K562 (cell line): ENCODE measurements at regions not wholly inside any gene's neighbourhood (a gene's known extent, or its start where the extent isn't known, plus 50 kb on each side); places are given as distances from the start of the nearest gene placed in this dataset.

Experiments
- ATAC-seq: fragments of 200-7000 bp; cut with Tn5 transposase; 3 replicates; pipeline ENCODE4 v1.9.1; 2020; ENCODE audit warnings: moderate library complexity
- BruUV-seq: library from RNA; stranded (reverse); fragments of 400-500 nt; replicated peaks from 2 replicates; lab custom pipeline; 2021; lab: Mats Ljungman, UMichigan
- CTCF ChIA-PET: fragments of 300-600 bp; formaldehyde crosslinking; extraction: SDS; loops from one replicate; lab custom pipeline; 2021; ENCODE audit warnings: low intra/inter-chr PET ratio; lab: Yijun Ruan, JAX
- POLR2A ChIA-PET: fragments of 300-600, 350-650 bp; sonication (Branson Sonifier 250); formaldehyde crosslinking; extraction: SDS; loops from one replicate; lab custom pipeline; 2021; ENCODE audit warnings: antibody characterized with exemption, inconsistent platforms; lab: Yijun Ruan, JAX
- DNase-seq, 4 experiments: peaks; one replicate each; pipeline versions ENCODE4 v3.0.0 to v3.0.0-alpha.2; 2011 to 2018; ENCODE audit warnings: low spot score in 3 of 4, mixed read lengths in 3 of 4; ENCODE audit errors: extremely low read depth in 1 of 4
- FAIRE-seq: peaks from 2 replicates; lab custom pipeline; 2011; peaks lifted over from hg19 to GRCh38; lab: Jason Lieb, UNC
- H2AFZ ChIP-seq: 2 replicates; pipeline ENCODE4 v1.6.0; 2011; ENCODE audit warnings: low read depth, low read length, control low read depth, inconsistent platforms
- H3K27ac ChIP-seq: fragments of 200-600 bp; 3 replicates; pipeline ENCODE4 v1.8.0; 2011; ENCODE audit warnings: low read depth, mild to moderate bottlenecking, control low read depth, inconsistent platforms, low read length, moderate library complexity, mixed read lengths; ENCODE audit errors: extremely low read depth
- H3K27me3 ChIP-seq, 2 experiments: fragments of 300-600 bp in 1 of 2; 2 replicates in 1 of 2; 3 replicates in 1 of 2; pipeline versions ENCODE4 v1.6.0 to v1.8.0; 2011; ENCODE audit warnings: inconsistent platforms in 2 of 2, low read length in 2 of 2, mild to moderate bottlenecking in 1 of 2, mixed read lengths in 1 of 2, moderate library complexity in 1 of 2; ENCODE audit not compliant: control insufficient read depth in 2 of 2, insufficient read depth in 2 of 2
- H3K36me3 ChIP-seq: fragments of 300-600 bp; 3 replicates; pipeline ENCODE4 v1.8.0; 2011; ENCODE audit warnings: mild to moderate bottlenecking, low read length, inconsistent platforms; ENCODE audit not compliant: control insufficient read depth, insufficient read depth
- H3K4me1 ChIP-seq, 2 experiments: fragments of 200-600 bp in 1 of 2; replicated peaks in 1 of 2; 2 replicates in 1 of 2; 3 replicates in 1 of 2; pipeline versions ENCODE4 v1.5.1 to v1.8.0; 2011; ENCODE audit warnings: inconsistent platforms in 2 of 2, low read length in 2 of 2, mild to moderate bottlenecking in 1 of 2, mixed read lengths in 1 of 2, moderate library complexity in 1 of 2; ENCODE audit not compliant: control insufficient read depth in 2 of 2, insufficient read depth in 2 of 2
- H3K4me2 ChIP-seq: 2 replicates; pipeline ENCODE4 v1.6.1; 2011; ENCODE audit warnings: low read length, control low read depth, inconsistent platforms, mixed read lengths; ENCODE audit not compliant: insufficient read depth
- H3K4me3 ChIP-seq: fragments of 200-600 bp; sonication (generic), shearing (Covaris generic); 2 replicates; pipeline ENCODE4 v1.5.1; 2016; ENCODE audit warnings: control low read depth, inconsistent platforms
- H3K79me2 ChIP-seq: fragments of 200-600 bp; 3 replicates; pipeline ENCODE4 v1.8.0; 2011; ENCODE audit warnings: low read length, inconsistent platforms; ENCODE audit not compliant: control insufficient read depth, insufficient read depth
- H3K9ac ChIP-seq, 2 experiments: 2 replicates each; pipeline versions ENCODE4 v1.6.0 to v1.6.1; 2011; ENCODE audit warnings: low read depth in 2 of 2, low read length in 2 of 2, control low read depth in 1 of 2, inconsistent platforms in 1 of 2, mild to moderate bottlenecking in 1 of 2, mixed read lengths in 1 of 2; ENCODE audit not compliant: insufficient read depth in 1 of 2
- H3K9me1 ChIP-seq: one replicate; pipeline ENCODE4 v1.6.0; 2011; ENCODE audit warnings: inconsistent platforms, mild to moderate bottlenecking, low read length, moderate library complexity; ENCODE audit not compliant: control insufficient read depth, insufficient read depth
- H3K9me3 ChIP-seq: replicated peaks from 2 replicates; pipeline ENCODE4 v1.5.1; 2011; ENCODE audit warnings: low read depth, low read length, inconsistent platforms; ENCODE audit not compliant: control insufficient read depth, insufficient read depth
- H4K20me1 ChIP-seq: replicated peaks from 2 replicates; pipeline ENCODE4 v1.6.1; 2011; ENCODE audit warnings: low read length, inconsistent platforms, mixed read lengths; ENCODE audit not compliant: control insufficient read depth, insufficient read depth
- BCOR ChIP-seq: fragments of 450-650 bp; IDR thresholded peaks from 2 replicates; pipeline ENCODE4 v1.6.1; 2016
- FIP1L1 ChIP-seq: fragments of 200-400 bp; formaldehyde crosslinking; IDR thresholded peaks from 2 replicates; pipeline ENCODE4 v1.6.1; 2018; ENCODE audit warnings: mild to moderate bottlenecking, low read depth, low read length; ENCODE audit not compliant: poor library complexity, severe bottlenecking
- FOXJ2 ChIP-seq: fragments of 200-800 bp; sonication (Bioruptor generic); IDR thresholded peaks from 2 replicates; pipeline ENCODE4 v1.6.1; 2016; ENCODE audit warnings: missing genetic modification characterization, missing compliant biosample characterization
- IRF2 ChIP-seq: sonication (generic); formaldehyde crosslinking; IDR thresholded peaks from 2 replicates; pipeline ENCODE4 v1.8.1; 2022; ENCODE audit warnings: mild to moderate bottlenecking, missing genetic modification reagents
- MED1 ChIP-seq: sonication (generic); formaldehyde crosslinking; IDR thresholded peaks from 2 replicates; pipeline ENCODE4 v1.8.1; 2023; ENCODE audit warnings: missing genetic modification reagents, borderline replicate concordance
- MEIS2 ChIP-seq: fragments of 450-650 bp; IDR thresholded peaks from 2 replicates; pipeline ENCODE4 v1.6.1; 2014; ENCODE audit warnings: mild to moderate bottlenecking; ENCODE audit not compliant: partially characterized antibody
- PBX2 ChIP-seq, 2 experiments: IDR thresholded peaks in 1 of 2; conservative IDR thresholded peaks in 1 of 2; 2 replicates each; pipeline ENCODE4 v1.6.1; 2016; ENCODE audit warnings: low read depth in 2 of 2, mild to moderate bottlenecking in 1 of 2, missing compliant biosample characterization in 1 of 2, missing genetic modification characterization in 1 of 2, moderate library complexity in 1 of 2
- RBM22 ChIP-seq: fragments of 200-400 bp; formaldehyde crosslinking; IDR thresholded peaks from 2 replicates; pipeline ENCODE4 v1.6.1; 2018; ENCODE audit warnings: low read length, low read depth; ENCODE audit not compliant: poor library complexity, severe bottlenecking
- SRSF3 ChIP-seq: fragments of 200-400 bp; formaldehyde crosslinking; IDR thresholded peaks from 2 replicates; pipeline ENCODE4 v1.6.1; 2016; ENCODE audit warnings: mild to moderate bottlenecking, low read length, moderate library complexity; ENCODE audit not compliant: insufficient read depth
- TARDBP ChIP-seq: fragments of 450-650 bp; IDR thresholded peaks from 2 replicates; pipeline ENCODE4 v1.6.1; 2016
- TRIM28 ChIP-seq: fragments of 450-650 bp; IDR thresholded peaks from 2 replicates; pipeline ENCODE4 v1.6.1; 2017
- ZC3H4 ChIP-seq: sonication (generic); formaldehyde crosslinking; IDR thresholded peaks from 2 replicates; pipeline ENCODE4 v1.9.0; 2021; ENCODE audit warnings: missing genetic modification reagents, borderline replicate concordance
- ZNF717 ChIP-seq: fragments of 250-450 bp; sonication (Bioruptor Pico); IDR thresholded peaks from 2 replicates; pipeline ENCODE4 v1.5.0; 2021
- WGBS: fragments of 100-300 bp; shearing (Covaris generic); methylation state at CpG from one replicate; pipeline ENCODE4 v1.1.6; 2016; ENCODE audit warnings: low coverage, mixed read lengths; ENCODE audit not compliant: insufficient coverage; ENCODE audit errors: missing lambda C conversion rate; 5-methylcytosine and 5-hydroxymethylcytosine counted together
- in situ Hi-C: fragments of 300-500 bp; cut with MboI; formaldehyde crosslinking; loops from 4 replicates; pipeline ENCODE4 v1.15.0; 2018; ENCODE audit warnings: inconsistent platforms, mixed read lengths
- intact Hi-C: fragments of 100-400 bp; cut with micrococcal nuclease; formaldehyde crosslinking; loops from 2 replicates; pipeline ENCODE4 v1.14.2; 2022

- TF ChIP-seq PBX2 (CRISPR knock-in tag; IDR thresholded peaks at IDR 0.05; ENCODE audit: low read depth) (no peak), PBX2 (tag; conservative IDR thresholded peaks at IDR 0.05; ENCODE audit: low read depth) (no peak), FOXJ2 (no peak)
Measured at GRCh38 chr7:45294559-45294958, 137.0 kb downstream of the RAMP3 start (continued).

- Histone ChIP-seq H3K4me3 (no peak overlapping the region), H3K9me1 (no peaks in the 10 kb centered on the region), H3K4me2 (no peak overlapping the region), H3K79me2 (no peaks in the 10 kb centered on the region), H3K9ac (no peak overlapping the region), H4K20me1 (no peaks in the 10 kb centered on the region), H3K27me3 (peaks cover 0 to 16% of the 10 kb centered on the region in 2 experiments; a peak in 2 of 5 replicates), H3K27ac (no peak overlapping the region), H3K4me1 (no peaks in the 10 kb centered on the region), H3K9me3 (no peaks in the 10 kb centered on the region), H2AFZ (no peak overlapping the region), H3K36me3 (no peaks in the 10 kb centered on the region)
- POLR2A ChIA-PET, result no interaction called here
- in situ Hi-C loops (no loop called here), intact Hi-C loops (no loop called here)
- FAIRE-seq (no peak), DNase-seq (no peak), ATAC-seq (no peak)
- CTCF ChIA-PET, result no interaction called here
- WGBS, result 0% methylated on average over 4 of the region's 4 CpGs
- BruUV-seq, result no TSS peak
- TF ChIP-seq IRF2 (CRISPR knock-in tag) (no peak), ZC3H4 (no peak), MEIS2 (no peak), SRSF3 (no peak), ZNF717 (CRISPR knock-in tag) (no peak), BCOR (no peak), MED1 (no peak), FIP1L1 (no peak), RBM22 (no peak), TRIM28 (no peak), TARDBP (no peak)
Measured at GRCh38 chr7:45295222-45295621, 137.6 kb downstream of the RAMP3 start.
